Prostate gland (tissue), 2 donors: ENCODE measurements at regions not wholly inside any gene's neighbourhood (a gene's known extent, or its start where the extent isn't known, plus 50 kb on each side); places are given as distances from the start of the nearest gene placed in this dataset.

Experiments
- DNase-seq: peaks from one replicate; pipeline ENCODE4 v3.0.0-alpha.2; 2019; ENCODE audit warnings: low spot score
- H3K27ac ChIP-seq, 2 donors: fragments of 200-600 bp; sonication (generic); 2 replicates each; pipeline ENCODE4 v1.5.1; 2017 to 2019
- H3K27me3 ChIP-seq: fragments of 200-600 bp; sonication (generic); replicated peaks from 2 replicates; pipeline ENCODE4 v1.5.1; 2019; ENCODE audit not compliant: insufficient read depth
- H3K36me3 ChIP-seq, 2 donors: fragments of 200-600 bp; sonication (generic); 1 replicate in 1 of 2; 2 replicates in 1 of 2; pipeline versions ENCODE4 v1.5.1 to v1.8.1; 2017 to 2019
- H3K4me1 ChIP-seq: fragments of 200-600 bp; sonication (generic); replicated peaks from 2 replicates; pipeline ENCODE4 v1.5.1; 2019
- H3K4me3 ChIP-seq, 2 donors: fragments of 200-600 bp; sonication (generic); 2 replicates each; pipeline ENCODE4 v1.5.1; 2017 to 2019
- H3K9me3 ChIP-seq: fragments of 200-600 bp; sonication (generic); 2 replicates; pipeline ENCODE4 v1.5.1; 2017
- CTCF ChIP-seq, 4 experiments: fragments of 200-600 bp in 2 of 4; fragments of 450-650 bp in 2 of 4; sonication (generic) in 2 of 4; IDR thresholded peaks; 1 replicate in 3 of 4; 2 replicates in 1 of 4; pipeline ENCODE4 v1.5.1; 2016 to 2019; ENCODE audit warnings: antibody characterized with exemption in 4 of 4, mild to moderate bottlenecking in 2 of 4, moderate library complexity in 2 of 4
- POLR2A ChIP-seq: fragments of 450-650 bp; IDR thresholded peaks from one replicate; pipeline ENCODE4 v1.6.1; 2016; ENCODE audit warnings: antibody characterized with exemption, mild to moderate bottlenecking
- POLR2AphosphoS5 ChIP-seq: sonication (generic); formaldehyde crosslinking; IDR thresholded peaks from one replicate; pipeline ENCODE4 v1.6.1; 2017; ENCODE audit warnings: antibody characterized with exemption
- WGBS: methylation state at CpG from one replicate; pipeline ENCODE4 v1.1.5; 2018; 5-methylcytosine and 5-hydroxymethylcytosine counted together
- intact Hi-C: fragments of 100-400 bp; cut with DNase I; formaldehyde crosslinking; loops from one replicate; pipeline ENCODE4 v1.14.2; 2022

DNA sequence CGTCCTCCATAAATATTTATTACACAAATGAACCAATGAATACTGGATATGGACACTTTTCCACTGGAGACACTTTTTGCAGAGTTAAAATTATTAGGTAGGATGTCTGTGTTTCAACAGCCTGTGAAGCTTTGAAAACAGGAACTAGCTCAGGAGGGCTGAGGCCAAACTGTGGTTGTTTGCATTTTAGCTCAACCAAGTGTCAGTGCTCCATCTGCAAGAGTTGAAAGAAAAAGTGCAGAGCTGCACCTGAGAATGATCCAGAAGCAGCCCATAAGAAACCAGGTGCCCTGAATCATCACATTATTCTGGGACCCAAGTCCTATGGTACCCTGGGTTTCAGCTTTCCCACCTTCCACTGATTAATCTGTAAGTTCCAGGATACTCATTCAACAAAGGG, 180.4 kb downstream of the TRIB2 start:
- TF ChIP-seq CTCF (IDR thresholded peaks at IDR 0.05) = no peak
- TF ChIP-seq POLR2A = no peak
- no peak for TF ChIP-seq POLR2AphosphoS5
- Histone ChIP-seq H3K27me3 (no peaks in the 10 kb centered on the region), H3K4me1 (peaks cover 3% of the 10 kb centered on the region), H3K9me3 (no peaks in the 10 kb centered on the region), H3K36me3 (no peaks in the 10 kb centered on the region), H3K4me3 (no peak overlapping the region), H3K27ac (peak overlapping the region; percentile 45 to 47)
- 16% methylated on average over 1 of the region's 1 CpG for WGBS
- intact Hi-C loops = no loop called here
- DNase-seq = no peak

DNA sequence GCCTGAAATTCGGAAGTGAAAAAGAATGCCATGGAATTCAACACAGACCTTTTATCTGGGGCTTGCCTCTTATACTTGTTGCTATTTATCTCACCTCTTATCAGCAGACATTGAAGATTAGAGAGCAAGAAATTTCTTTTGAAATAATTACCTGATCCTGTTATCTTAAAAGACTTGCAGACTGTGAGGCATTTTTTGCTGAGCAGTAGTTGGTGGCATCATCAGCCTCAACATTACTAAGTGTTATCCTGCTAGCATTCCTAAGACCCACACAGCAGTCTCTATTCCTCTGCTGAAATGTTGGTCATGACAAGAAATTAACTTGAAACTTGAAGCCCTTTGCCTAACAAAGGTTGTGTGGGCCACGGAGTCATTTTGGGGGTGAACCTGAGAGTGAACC, 186.5 kb downstream of the TRIB2 start:
- no peak overlapping the region for H3K27ac ChIP-seq
- intact Hi-C loops = no loop called here

DNA sequence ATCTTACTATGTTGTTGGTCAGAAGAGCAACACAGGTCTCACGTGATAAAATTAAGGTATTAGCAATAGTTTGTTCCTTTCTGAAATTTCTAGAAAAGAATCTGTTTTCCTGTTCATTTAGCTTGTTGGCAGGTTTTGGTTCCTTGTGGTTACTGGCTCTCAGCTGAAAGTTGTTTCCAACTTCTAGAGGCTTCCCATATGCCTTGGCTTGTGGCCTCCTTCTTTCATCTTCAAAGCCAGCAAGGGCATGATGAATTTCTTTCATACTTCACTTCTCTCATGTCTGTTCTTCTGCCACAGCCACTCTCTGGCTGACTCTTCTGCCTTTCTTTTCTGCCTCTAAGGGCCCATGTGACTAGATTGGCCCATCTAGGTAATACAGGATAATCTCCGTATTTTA, 193.7 kb downstream of the TRIB2 start:
- H3K36me3 ChIP-seq = no peaks in the 10 kb centered on the region
- no peaks in the 10 kb centered on the region for H3K4me1 ChIP-seq
- WGBS = 93% methylated on average over 2 of the region's 2 CpGs
- no peaks in the 10 kb centered on the region for H3K9me3 ChIP-seq
- DNase-seq = no peak
- no peaks in the 10 kb centered on the region for H3K27me3 ChIP-seq
- no peak for TF ChIP-seq POLR2AphosphoS5
- no peak for TF ChIP-seq POLR2A
- TF ChIP-seq CTCF (IDR thresholded peaks at IDR 0.05) = no peak
- intact Hi-C loops = no loop called here
- H3K4me3 ChIP-seq = no peak overlapping the region
- H3K27ac ChIP-seq = no peak overlapping the region

More for the DNA sequence above, 186.5 kb downstream of the TRIB2 start:
- Histone ChIP-seq H3K9me3 (no peaks in the 10 kb centered on the region), H3K36me3 (no peaks in the 10 kb centered on the region), H3K4me1 (no peaks in the 10 kb centered on the region), H3K27me3 (no peaks in the 10 kb centered on the region), H3K4me3 (no peak overlapping the region)
- TF ChIP-seq CTCF (IDR thresholded peaks at IDR 0.05) (no peak), POLR2A (no peak), POLR2AphosphoS5 (no peak)
- DNase-seq = no peak
- 93% methylated on average over 2 of the region's 2 CpGs for WGBS

DNA sequence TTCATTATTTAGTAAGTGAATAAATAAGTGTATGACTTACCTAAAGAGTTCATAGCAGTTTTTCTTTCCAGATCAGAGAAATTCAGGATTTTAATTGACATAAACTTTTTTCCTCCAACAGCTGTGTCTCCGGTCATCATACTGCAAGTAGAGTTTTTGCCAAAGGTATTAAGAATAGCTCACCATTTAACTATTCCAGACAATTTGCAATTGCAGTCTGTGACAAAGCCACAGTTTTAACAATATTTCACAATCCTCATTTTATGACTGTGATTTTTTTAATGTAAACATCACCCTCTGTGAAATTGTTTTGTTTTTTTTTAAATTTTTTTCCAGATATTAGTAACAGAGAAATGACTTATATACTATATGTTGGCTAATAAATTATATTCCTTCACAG, 199.1 kb downstream of the TRIB2 start:
- TF ChIP-seq CTCF (IDR thresholded peaks at IDR 0.05) (no peak), POLR2A (no peak), POLR2AphosphoS5 (no peak)
- H3K36me3 ChIP-seq = no peaks in the 10 kb centered on the region
- no peak for DNase-seq
- no peak overlapping the region for H3K4me3 ChIP-seq
- H3K4me1 ChIP-seq = peaks cover 5% of the 10 kb centered on the region
- intact Hi-C loops = loop anchor here (5.0 kb wide), 1 partner anchor 128 kb away; no protein-coding TSS in a partner anchor
- no peaks in the 10 kb centered on the region for H3K9me3 ChIP-seq
- 94% methylated on average over 1 of the region's 1 CpG for WGBS
- H3K27me3 ChIP-seq = no peaks in the 10 kb centered on the region
- no peak overlapping the region for H3K27ac ChIP-seq

DNA sequence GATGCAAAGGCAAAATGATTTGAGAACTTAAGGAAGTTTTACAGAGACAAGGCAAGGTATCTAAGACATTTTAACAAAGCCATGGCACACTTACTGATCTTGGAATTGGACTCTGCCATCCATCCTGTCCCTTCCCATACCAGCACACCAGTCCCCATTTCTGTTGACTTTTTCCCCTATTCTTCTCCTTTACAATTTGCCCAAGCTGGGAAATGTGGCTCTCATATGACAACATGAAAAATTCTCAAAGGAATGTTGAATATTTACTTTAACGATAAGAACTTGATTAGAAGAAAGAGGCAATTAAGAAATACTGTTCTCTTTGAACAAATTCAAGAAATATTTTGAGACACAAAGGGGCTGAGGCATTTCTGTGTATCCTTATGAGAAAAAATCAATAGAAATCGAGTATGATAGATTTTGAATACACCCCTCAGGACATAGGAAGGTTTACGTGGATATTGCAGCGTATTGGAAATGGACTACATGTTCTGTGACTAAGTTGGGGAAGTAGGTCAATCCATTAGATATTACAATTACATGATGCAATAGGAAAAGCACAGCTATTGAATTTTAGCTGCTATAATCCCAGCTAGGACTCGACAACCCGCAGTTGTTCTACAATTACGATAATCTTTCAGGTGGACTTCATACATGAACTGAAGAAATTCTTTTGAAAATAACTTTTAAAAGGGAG, 201.6 kb downstream of the TRIB2 start:
- H3K27ac ChIP-seq = peak overlapping the region; percentile 28 to 53
- H3K27me3 ChIP-seq = no peaks in the 10 kb centered on the region
- H3K36me3 ChIP-seq = no peaks in the 10 kb centered on the region
- no peak for DNase-seq
- peaks cover 5% of the 10 kb centered on the region for H3K4me1 ChIP-seq
- intact Hi-C loops = loop anchor here (5.0 kb wide), 1 partner anchor 131 kb away; no protein-coding TSS in a partner anchor
- TF ChIP-seq POLR2A (no peak), POLR2AphosphoS5 (no peak), CTCF (IDR thresholded peaks at IDR 0.05) (no peak)
- no peak overlapping the region for H3K4me3 ChIP-seq
- 35% methylated on average over 7 of the region's 7 CpGs for WGBS
- H3K9me3 ChIP-seq = no peaks in the 10 kb centered on the region
